ENCODE measurements at regions not wholly inside any gene's neighbourhood (a gene's known extent, or its start where the extent isn't known, plus 50 kb on each side); places are given as distances from the start of the nearest gene placed in this dataset.

GRCh38 chr5:109249126-109249525 lies 160.6 kb downstream of the PJA2 start:
- intact Hi-C loops (cut with micrococcal nuclease; ENCODE audit: unreplicated experiment), result no loop called here
- H3K9me2 ChIP-seq (ENCODE audit: insufficient read depth), result no peaks in the 10 kb centered on the region
- H3K9me3 ChIP-seq (ENCODE audit: insufficient read depth, low read depth), result peaks cover 9% of the 10 kb centered on the region; the same call in 1 of the 2 replicates

GRCh38 chr5:109247986-109248385 lies 161.8 kb downstream of the PJA2 start:
- Histone ChIP-seq H3K9me2 (ENCODE audit: insufficient read depth) (no peaks in the 10 kb centered on the region), H3K27me3 (ENCODE audit: insufficient read depth, low read depth) (no peaks in the 10 kb centered on the region; the same call in 1 of the 2 replicates), H3K9me3 (ENCODE audit: insufficient read depth, low read depth) (peaks cover 9% of the 10 kb centered on the region; the same call in 1 of the 2 replicates), H3K4me3 (no peak overlapping the region), H3K36me3 (ENCODE audit: low read depth) (no peaks in the 10 kb centered on the region), H4K20me1 (ENCODE audit: insufficient read depth) (no peaks in the 10 kb centered on the region), H3K4me1 (replicated peaks; ENCODE audit: insufficient read depth) (no peaks in the 10 kb centered on the region), H3F3A (ENCODE audit: insufficient read depth, low read depth) (no peaks in the 10 kb centered on the region), H3K27ac (no peak overlapping the region), H2AFZ (no peak overlapping the region), H3K79me2 (ENCODE audit: low read depth) (no peaks in the 10 kb centered on the region), H3K4me2 (no peak overlapping the region)
- TF ChIP-seq EZH2 (IDR thresholded peaks at IDR 0.05; ENCODE audit: low read depth), result no peak
- TF ChIP-seq CTCF (conservative IDR thresholded peaks at IDR 0.05), result no peak
- ChIA-PET CTCF (no interaction called here), POLR2A (ENCODE audit: unreplicated experiment) (no interaction called here)
- intact Hi-C loops (cut with micrococcal nuclease; ENCODE audit: unreplicated experiment), result no loop called here
- DNase-seq, result no peak
- BruUV-seq (replicated peaks), result no TSS peak

More at GRCh38 chr5:109249126-109249525, 160.6 kb downstream of the PJA2 start:
- Histone ChIP-seq H3K79me2 (ENCODE audit: low read depth) (no peaks in the 10 kb centered on the region), H2AFZ (no peak overlapping the region), H3K4me3 (no peak overlapping the region), H3K4me1 (replicated peaks; ENCODE audit: insufficient read depth) (no peaks in the 10 kb centered on the region), H4K20me1 (ENCODE audit: insufficient read depth) (no peaks in the 10 kb centered on the region), H3K36me3 (ENCODE audit: low read depth) (no peaks in the 10 kb centered on the region), H3K4me2 (no peak overlapping the region), H3K27ac (no peak overlapping the region), H3F3A (ENCODE audit: insufficient read depth, low read depth) (no peaks in the 10 kb centered on the region), H3K27me3 (ENCODE audit: insufficient read depth, low read depth) (no peaks in the 10 kb centered on the region; the same call in 1 of the 2 replicates)
- POLR2A ChIA-PET (ENCODE audit: unreplicated experiment), result no interaction called here
- DNase-seq, result no peak
- BruUV-seq (replicated peaks), result no TSS peak
- TF ChIP-seq EZH2 (IDR thresholded peaks at IDR 0.05; ENCODE audit: low read depth) (no peak), CTCF (conservative IDR thresholded peaks at IDR 0.05) (no peak)
- CTCF ChIA-PET, result no interaction called here

DNA sequence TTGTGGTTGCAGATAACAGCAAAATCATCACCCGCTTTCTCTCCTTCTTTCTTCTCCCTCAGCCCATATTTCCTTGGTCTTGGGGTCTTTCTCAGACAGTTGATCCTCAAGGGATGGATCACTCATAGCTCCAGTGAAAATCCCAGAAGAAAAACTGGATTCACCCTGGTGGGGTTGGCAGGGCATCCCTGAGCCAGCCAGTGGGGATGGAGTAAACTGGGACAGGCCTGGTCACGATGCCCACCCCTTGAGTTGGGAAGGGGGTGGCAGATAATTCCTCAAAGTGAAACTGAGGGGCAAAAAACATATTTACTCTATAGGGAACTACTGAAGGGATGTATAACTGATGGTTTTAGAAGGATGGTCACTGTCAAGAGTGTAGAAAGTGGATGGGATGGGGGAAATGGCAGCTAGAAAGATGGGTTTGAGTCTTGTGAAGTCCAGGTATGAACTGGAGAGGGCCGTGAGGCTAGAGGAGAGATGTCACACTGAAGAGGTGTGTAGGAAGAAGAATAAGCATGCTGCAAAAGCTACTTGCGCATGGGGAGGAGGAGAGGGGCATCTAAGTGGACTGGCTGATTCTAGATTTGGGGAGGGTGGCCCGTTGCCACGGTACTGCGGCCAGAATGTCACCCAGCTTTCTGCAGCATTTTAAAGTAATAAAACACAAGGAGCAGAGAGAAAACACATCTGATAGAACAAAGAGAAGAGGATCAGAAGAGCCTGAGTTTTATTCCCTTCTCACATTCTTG lies 162.8 kb downstream of the PJA2 start:
- Histone ChIP-seq H3K27me3 (ENCODE audit: insufficient read depth, low read depth) (no peaks in the 10 kb centered on the region; the same call in 1 of the 2 replicates), H3K36me3 (ENCODE audit: low read depth) (no peaks in the 10 kb centered on the region), H4K20me1 (ENCODE audit: insufficient read depth) (no peaks in the 10 kb centered on the region), H2AFZ (no peak overlapping the region), H3K4me1 (replicated peaks; ENCODE audit: insufficient read depth) (no peaks in the 10 kb centered on the region), H3K27ac (no peak overlapping the region), H3K9me3 (ENCODE audit: insufficient read depth, low read depth) (peaks cover 9% of the 10 kb centered on the region; the same call in 1 of the 2 replicates), H3K4me2 (no peak overlapping the region), H3K9me2 (ENCODE audit: insufficient read depth) (no peaks in the 10 kb centered on the region), H3F3A (ENCODE audit: insufficient read depth, low read depth) (no peaks in the 10 kb centered on the region), H3K4me3 (no peak overlapping the region), H3K79me2 (ENCODE audit: low read depth) (no peaks in the 10 kb centered on the region)
- intact Hi-C loops (cut with micrococcal nuclease; ENCODE audit: unreplicated experiment), result no loop called here
- no peak for DNase-seq
- ChIA-PET POLR2A (ENCODE audit: unreplicated experiment) (no interaction called here), CTCF (no interaction called here)
- no TSS peak for BruUV-seq (replicated peaks)
- TF ChIP-seq CTCF (conservative IDR thresholded peaks at IDR 0.05), result no peak
